Stimulated activated CD8-positive, alpha-beta memory T cell treated with anti-CD3 and anti-CD28 coated beads, Interleukin-7, amount 100 ng/mL, for 48 hours (primary cell): ENCODE measurements at regions not wholly inside any gene's neighbourhood (a gene's known extent, or its start where the extent isn't known, plus 50 kb on each side); places are given as distances from the start of the nearest gene placed in this dataset.

Source experiments
- DNase-seq, 2 donors: peaks; one replicate each; pipeline ENCODE4 v3.0.0-alpha.2; 2020; ENCODE audit warnings: low read depth in 1 of 2; ENCODE audit errors: extremely low read depth in 1 of 2

DNA sequence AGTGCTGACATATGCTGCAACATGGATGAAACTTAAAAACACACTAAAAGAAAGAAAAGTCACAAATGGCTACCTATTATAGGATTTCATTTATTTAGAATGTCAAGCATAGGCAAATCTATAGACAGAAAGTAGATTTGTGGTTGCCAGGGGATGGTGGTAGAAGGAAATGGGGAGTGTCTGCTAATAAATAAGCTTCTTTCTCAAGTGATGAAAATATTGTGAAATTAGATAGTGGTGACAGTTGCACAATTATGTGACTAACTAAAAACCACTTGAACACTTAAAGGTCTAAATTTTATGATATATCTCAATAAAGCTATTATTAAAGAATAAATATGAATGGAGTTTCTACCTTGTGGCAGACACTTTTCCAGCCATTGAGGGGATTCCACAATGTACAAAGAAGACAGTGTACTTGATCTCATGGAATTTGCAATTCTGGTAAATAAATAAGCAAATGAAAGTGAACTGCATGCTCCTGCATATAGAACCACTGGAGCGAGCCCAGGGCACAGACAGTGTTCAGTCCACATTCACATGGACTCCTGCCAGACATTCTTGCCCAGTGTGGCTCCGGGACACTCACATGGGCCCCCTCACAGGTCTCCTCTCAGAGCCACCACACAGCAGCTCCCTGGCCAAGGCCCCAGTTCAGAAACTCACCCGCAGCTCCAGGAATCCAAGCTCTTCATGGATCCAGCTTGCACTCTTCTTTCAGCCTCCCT, 107.1 kb upstream of the ARID2 start:
- no peak for DNase-seq

DNA sequence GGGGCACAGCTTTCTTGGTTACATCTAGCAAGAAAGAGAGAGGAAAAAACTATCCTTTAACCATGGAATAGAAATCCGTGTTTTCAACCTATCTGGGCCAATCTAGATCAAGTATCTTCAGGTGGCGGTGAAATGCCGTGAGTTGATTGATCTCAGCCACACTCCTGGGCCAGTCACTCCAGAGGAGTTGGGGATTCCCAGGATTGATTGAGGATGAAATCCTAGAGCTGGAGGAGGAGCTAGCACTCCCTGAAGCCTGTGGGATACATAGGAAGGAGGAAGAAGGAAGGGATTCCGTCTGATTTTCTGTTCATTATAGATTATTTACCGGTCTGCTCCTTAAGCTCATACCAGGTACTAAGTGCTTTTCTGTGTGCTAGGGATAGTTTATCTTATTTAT, 106.3 kb upstream of the ARID2 start:
- DNase-seq, result no peak

- DNase-seq, result no peak
Observed at GRCh38 chr12:45623940-45624339, 105.6 kb upstream of the ARID2 start.

DNA sequence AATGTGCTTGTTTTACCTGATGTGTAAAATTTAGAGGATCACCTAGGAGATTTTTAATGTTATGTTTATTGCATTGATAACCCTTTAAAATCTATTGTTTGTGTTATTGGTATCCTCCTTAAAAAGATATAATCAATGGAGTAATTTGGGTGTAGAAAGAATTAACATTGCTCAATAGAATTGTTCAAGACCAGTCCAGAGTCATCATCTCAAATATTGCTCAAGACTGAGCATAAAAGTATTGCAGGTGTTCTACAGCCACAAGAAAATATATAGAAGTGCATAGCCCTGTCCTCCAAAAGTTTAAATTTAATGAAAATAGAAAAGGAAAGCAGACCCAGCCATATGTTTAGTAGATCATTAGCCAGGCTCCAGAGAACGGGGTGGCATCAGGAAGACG, 102.5 kb upstream of the ARID2 start:
- no peak for DNase-seq

GRCh38 chr12:45627407-45628069, 102.0 kb upstream of the ARID2 start:
- no peak for DNase-seq

- DNase-seq, result no peak
Observed at GRCh38 chr12:45629292-45629691, 100.2 kb upstream of the ARID2 start.

GRCh38 chr12:45633733-45634132, 95.8 kb upstream of the ARID2 start:
- no peak for DNase-seq

- no peak for DNase-seq
Observed at GRCh38 chr12:45634273-45634917, 95.1 kb upstream of the ARID2 start.

DNA sequence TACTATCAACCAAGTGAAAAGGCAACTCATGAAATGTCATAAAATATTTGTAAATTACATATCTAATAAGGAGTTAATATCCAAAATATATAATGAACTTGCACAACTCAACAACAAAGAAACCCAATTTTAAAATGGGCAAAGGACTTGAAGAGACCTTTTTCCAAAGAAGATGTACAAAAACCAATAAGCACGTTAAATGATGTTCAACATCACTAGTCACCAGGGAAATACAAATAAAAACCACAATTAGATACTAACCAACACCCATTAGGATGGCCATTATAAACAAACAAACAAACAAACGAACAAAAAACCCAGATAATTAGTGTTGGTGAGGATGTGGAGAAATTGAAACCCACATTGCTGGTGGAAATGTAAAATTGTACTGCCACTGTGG, 92.3 kb upstream of the ARID2 start:
- DNase-seq, result no peak

DNA sequence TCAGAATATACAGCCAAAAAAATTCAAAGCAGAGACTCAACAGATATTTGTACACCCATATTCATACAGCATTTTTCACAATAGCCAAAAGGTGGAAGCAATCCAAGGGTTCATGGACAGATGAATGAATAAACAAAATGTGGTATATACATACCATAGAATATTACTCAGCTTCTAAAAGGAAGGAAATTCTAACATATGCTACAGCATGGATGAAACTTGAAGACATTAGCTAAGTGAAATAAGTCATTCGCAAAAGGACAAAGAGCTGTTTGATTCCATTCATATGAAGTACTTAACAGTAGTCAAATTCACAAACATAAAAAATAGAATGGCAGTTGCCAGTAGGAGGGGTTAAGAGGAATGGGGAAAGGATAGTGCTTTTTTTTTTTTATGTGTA, 91.8 kb upstream of the ARID2 start:
- no peak for DNase-seq

DNA sequence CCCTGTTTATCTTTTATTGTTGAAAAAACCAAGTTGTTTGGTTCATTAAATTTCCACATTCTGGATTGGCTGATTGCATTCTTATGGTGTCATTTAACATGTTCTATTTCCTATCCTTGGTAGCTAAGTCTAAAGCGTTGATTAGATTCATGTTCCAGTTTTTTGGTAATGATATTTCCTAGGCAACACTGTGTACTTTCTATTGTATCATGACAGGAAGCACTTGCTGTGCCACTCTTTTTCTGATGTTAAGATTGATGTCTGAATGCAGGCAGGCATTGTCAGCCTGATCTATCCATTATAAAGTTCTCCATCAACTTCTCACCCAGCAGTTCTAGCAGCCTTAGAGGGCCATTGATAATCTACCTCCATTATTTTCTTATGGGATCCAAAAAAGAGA, 91.1 kb upstream of the ARID2 start:
- DNase-seq, result no peak

DNA sequence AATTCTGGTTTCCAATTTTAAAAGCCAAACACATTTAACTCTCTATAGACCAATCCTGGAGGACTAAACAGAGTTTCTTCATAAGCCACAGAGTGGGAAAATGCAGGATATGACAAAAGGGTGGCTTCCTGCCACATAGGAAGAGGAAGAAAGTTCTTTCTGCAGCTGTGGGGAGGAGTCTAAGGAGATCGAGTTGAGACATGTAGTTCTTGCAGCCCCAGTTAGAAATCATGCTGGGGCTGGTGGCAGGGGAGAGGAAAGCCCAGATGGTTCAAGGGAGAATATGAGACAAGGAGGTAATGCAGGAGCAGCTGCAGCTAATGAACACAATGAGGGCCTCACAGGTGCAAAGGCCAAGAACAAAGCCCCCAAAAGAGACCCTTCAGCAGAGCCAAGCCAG, 85.0 kb upstream of the ARID2 start:
- no peak for DNase-seq

DNA sequence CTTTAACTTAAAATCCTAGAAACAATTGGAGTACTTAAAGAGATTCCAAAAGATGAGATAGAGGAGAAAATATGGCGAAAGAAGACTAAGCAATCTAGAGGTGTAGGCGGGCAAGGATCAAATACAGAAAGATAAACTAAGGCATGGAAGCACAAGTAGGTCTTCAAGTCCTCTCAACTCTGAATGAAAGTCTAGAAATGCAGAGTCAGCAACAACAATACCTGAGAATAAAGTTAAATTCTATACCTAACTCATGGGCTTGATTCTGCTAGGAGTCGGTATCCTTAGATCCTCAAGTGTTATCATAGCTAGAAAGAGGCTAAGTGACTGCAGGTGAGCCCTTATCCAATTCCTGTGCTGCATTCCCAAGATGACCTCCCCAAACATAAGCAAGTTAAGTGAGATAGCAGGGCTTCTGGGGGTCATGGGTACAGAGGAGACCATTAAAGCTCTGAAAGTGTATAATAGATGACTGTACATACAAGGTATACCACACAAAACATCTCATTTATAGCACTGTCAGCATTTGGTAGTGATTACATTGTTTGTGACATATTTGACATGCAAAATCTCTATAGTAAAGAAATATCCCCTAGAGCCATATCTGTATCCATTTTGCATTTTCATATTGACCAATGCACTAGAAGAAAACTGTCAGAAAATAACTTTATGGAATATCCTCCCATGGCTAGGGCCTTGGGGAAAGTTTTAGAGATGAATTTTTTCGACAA, 82.5 kb upstream of the ARID2 start:
- no peak for DNase-seq

DNA sequence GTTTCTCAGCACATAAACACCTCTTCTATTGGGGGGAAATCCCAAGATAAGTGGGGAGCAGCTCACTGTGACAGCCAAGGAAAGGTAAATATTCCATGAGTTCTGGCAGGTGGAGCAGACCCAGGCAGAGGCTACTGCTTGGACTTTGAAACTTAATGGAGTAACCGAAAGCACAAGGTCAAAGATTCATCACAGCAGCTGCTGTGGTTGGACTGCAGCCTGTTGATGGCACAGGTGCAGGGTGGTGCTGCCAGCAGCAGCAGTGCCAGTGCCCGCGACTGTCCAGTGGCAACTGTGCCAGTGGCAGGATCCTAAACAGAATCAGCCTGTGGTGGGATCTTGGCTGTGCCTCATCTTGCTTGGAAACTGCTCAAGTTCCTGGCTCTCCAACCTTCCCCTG, 81.4 kb upstream of the ARID2 start:
- no peak for DNase-seq

- no peak for DNase-seq
Observed at GRCh38 chr12:45651029-45651428, 78.5 kb upstream of the ARID2 start.

- DNase-seq, result no peak
Observed at GRCh38 chr12:45654002-45654665, 75.4 kb upstream of the ARID2 start.

- DNase-seq, result peak in 1 of 2 donors; percentile 4
Observed at GRCh38 chr12:45655186-45655585, 74.3 kb upstream of the ARID2 start.

- DNase-seq, result no peak
Observed at GRCh38 chr12:45655743-45656142, 73.8 kb upstream of the ARID2 start.

GRCh38 chr12:45658020-45658419, 71.5 kb upstream of the ARID2 start:
- DNase-seq, result no peak

DNA sequence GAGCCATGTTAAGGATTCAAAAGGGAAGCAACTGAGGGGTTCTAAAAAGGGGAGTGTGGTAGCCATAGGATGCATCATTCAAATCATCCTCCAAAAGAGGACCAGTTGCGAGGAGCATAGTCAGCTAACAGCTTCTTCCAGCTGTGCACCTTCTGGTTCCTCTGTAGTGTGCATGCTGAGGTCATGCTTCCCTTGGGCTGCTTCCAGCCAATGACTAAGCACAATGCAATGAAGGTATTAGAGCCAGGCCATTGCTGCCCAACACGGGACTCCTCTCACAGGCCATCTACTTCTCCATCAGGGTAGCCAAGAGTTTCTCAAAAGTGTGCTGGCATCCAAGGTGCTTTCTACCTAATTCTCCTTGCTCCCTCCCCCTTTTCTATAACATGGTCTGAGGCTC, 69.2 kb upstream of the ARID2 start:
- no peak for DNase-seq

DNA sequence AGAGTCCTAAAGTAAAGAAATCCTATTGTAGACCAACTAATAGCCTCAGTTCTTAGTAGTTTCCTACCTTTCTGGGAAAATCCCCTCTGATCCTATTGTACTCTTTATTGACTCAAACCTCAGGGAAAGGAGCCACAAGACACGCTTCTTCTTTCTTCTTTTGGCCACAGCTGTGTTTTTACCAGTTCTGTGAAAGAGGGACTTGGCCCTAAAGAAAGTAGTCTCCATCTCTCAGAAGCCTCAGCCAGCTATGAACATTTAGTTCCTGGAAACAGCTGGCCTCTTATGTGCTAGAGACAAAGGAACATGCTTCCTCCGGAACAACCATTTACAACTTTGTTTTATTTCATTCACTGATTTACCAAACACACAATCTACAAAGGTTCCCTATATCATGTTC, 66.1 kb upstream of the ARID2 start:
- no peak for DNase-seq
